GM21717 (cell line): ENCODE measurements at regions not wholly inside any gene's neighbourhood (a gene's known extent, or its start where the extent isn't known, plus 50 kb on each side); places are given as distances from the start of the nearest gene placed in this dataset.

Source experiments
- ATAC-seq: cut with Tn5 transposase; IDR thresholded peaks from one replicate; pipeline ENCODE4 v1.9.1; 2021; ENCODE audit warnings: mild to moderate bottlenecking, moderate library complexity; ENCODE audit not compliant: unreplicated experiment

DNA sequence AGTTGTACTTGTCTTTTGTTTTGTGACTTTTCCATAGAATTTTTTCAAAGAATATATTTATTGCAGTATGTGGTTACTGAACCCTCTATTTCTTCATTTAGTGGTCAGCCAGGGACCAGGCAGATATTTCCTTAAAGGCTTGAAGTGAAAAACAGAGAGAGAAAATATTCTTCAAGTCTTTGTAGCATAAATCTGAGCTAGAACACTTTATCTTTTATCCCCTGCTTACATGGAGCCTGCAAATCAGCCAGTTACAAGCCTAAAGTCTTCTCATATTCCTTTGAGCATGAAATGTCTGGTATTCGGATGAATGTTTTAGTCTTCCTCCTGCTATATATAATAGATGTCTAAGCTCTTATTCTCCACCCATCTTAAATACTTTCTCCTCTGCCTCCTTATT, 1557.5 kb upstream of the ACVR2A start:
- no peak for ATAC-seq

DNA sequence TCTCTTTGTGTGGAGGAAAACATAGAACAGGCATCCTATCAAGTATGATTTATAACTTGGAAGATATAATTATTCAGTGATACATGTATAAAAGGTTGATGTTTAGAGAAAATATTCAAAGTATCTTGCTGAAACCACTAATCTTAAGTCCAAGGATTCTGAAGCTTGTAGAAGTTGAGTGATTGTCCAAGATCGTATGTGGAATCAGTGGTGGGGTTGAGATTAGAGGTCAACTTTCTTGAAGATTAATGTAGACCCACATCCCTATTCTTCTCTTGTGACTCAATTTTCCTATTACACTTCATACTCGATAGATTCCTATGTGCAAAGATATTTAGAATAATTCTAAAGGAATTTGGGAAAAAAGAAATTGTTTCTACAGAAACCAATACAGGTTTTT, 1565.9 kb upstream of the ACVR2A start:
- ATAC-seq, result no peak

DNA sequence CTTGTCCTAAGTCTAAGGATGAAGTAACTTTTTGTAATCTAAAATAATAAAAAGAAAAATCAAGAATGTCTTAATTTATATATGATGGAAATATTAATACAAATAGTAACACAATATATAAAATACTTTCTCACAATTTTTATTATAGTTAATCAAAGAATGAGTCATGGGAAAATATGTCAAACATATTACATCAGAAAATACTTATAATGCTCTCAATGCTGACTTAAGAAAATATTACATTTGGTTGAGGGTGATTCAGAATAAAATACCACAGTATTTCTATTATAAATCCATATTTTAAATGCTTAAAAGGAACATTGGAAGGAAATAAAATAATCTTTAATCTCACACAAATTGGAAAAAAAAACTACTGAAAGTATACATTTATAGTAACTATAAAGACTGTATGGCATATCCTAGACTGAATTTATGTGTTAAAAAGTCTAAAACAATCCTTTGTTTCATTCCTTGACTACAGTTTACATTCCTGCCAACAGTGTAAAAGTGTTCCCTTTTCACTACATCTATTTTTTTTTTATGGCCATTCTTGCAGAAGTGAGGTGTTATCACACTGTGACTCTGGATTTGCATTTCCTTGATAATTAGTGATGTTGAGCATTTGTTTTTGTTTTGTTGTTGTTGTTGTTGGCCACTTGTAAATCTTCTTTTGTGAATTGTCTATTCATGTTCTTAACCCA, 1573.5 kb upstream of the ACVR2A start:
- no peak for ATAC-seq

DNA sequence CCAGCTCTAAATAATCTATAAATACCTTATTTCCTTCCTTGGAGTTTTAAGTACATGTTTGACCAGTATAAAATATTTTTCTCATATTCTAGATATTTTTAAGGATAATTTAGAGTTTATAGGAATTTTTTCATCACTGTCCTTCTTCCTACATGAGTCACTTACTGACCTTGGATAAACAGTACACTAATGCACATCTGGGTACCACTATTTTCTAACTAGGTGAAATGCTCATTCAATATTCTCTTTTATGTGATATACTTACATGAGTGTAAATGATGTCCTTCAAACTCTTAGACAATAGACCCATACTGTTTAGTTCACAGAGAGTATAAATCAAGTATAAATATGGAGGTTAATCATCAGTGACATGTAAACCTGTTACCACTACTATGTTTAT, 1574.2 kb upstream of the ACVR2A start:
- ATAC-seq, result no peak

DNA sequence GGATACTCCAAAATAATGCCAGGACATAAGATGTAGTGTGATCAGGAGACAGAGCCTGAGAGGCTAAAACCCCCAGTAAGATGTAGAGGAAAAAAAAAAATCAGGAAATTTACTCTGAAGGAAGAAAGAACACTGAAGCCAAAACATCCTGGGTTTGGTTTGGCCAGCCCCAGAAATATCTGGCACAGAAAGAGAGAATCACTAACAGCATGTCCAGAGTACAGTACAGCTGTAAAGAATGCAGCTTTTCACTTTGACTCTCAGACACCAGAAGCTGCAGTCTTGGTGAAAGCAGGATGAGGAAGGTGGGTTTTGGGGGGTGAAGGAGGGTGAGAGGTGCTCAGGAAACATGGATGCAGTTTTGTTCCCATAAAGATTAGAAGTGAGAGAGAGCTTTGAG, 1577.7 kb upstream of the ACVR2A start:
- ATAC-seq, result no peak

DNA sequence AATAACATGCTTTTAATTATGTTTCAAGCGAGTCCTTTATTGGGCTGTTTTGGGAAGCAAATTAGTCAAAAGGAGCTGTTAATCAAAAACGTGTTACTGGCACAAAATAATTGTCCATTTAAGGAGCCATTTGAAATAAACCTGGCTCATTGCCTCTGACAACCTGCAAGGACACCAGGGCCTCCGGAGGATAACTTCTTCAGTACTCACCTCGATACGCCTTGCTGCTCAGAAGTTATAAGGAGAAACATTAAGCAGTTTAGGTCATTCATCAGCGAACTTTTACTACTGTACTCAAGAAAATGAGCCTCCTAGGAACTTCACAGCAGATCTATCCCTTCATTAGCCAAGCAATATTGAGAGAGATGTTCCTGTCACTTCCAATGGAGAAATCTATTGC, 1579.2 kb upstream of the ACVR2A start:
- no peak for ATAC-seq

DNA sequence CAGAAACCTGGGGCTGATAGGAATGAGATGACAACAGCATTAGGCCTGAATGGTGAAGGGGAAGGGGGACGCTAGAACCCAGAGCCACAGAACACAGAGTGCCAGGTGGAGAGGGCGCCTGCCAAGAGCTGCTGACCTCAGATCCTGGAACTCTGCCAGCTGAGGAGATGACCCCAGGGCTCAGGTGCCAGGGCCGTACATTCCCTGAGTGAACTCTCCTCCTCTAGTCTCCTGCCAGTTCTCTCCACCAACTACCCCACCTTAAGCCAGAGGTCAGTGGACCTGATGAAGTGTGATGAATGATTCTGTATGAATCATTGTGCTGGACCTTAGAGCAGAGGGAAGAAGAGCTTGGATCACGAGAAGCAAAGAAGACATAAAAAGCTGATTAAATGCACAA, 1582.2 kb upstream of the ACVR2A start:
- ATAC-seq, result no peak

DNA sequence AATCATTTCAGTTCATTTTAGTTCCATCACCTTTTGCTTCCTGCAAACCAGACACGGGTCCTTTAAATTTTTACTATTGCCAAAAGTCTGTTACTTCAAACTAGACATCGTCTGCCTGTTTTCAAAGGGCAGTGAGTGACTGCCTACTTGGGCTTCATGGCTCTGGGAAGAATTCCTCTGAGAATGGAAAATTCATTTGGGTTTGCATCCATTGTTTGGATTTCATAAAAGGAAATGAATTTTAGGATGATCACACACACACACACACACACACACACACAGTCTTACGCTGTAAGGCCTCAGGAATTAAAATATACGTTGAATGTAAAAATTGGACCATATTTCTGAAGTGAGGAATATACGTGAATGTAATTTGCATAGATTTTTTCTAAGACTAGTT, 1584.3 kb upstream of the ACVR2A start:
- no peak for ATAC-seq

DNA sequence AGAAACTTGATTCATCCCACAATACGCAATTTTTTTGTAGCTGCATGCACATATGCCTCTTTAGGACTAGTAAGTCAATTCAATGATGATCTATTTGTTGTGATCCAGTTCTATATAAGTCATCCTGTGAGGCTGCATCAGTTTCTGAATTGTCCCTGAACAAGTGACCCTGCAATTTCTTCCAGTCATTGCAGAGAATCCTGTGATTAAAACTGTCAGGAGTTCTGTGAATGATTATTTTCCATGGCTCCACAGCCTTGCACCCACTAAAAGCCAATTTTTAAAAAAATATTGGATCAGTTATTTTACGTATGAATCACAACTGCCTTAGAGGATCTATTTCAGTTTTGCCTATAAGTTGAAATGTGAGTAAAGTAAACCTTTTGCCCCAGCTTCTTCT, 1585.0 kb upstream of the ACVR2A start:
- ATAC-seq, result no peak

DNA sequence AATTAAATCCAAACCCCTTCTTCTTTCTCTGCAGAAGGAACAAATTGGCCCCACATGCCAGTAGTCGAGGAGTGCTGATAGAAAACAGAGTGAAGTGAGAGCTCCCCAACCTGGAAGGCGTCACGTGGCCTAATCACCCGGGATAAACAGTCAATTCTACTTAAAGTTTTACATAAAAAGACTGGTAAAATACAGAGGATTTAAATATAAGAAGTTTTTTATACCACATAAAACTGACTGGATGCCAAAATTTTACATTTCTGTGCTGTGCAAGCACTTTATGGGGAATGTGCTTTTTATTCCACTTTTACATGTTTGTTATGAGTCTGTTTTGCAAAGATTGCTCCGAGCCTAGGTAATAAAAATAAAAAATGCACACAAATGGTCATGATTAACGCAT, 1586.8 kb upstream of the ACVR2A start:
- ATAC-seq, result no peak

DNA sequence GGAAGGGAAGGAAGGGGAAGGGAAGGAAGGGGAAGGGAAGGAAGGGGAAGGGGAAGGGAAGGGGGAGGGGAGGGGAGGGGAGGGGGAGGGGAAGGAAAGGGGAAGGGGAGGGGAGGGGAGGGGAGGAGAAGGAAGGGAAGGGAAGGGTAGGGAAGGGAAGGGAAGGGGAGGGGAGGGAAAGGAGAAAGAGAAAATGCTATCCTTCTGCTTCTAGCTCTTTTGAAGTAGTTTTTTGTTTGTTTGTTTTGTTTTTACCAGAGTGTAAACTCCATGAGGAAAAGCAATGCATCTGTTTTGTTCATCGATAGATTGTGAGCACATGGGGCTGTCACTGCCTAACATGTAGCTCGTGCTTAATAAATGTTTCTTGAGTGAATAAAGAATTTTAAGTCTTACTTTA, 1592.7 kb upstream of the ACVR2A start:
- no peak for ATAC-seq

DNA sequence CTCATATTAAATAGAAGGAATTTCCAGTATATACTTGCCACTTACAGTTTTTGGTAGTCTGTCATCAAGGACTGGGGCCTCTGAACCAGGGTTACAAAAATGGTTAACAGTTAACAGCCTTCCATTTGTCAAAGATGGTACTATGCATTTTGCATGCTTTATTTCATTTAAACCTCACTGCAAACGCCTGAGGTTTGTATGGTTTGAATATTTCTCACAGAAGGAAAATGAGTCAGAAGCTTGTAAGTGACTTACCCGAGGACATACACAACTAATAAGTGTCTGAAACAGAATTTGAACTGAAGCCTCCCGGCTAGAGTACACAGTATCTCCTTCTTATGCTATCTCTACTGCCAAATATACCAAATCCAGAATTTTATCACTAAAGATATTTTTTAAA, 1593.5 kb upstream of the ACVR2A start:
- no peak for ATAC-seq

DNA sequence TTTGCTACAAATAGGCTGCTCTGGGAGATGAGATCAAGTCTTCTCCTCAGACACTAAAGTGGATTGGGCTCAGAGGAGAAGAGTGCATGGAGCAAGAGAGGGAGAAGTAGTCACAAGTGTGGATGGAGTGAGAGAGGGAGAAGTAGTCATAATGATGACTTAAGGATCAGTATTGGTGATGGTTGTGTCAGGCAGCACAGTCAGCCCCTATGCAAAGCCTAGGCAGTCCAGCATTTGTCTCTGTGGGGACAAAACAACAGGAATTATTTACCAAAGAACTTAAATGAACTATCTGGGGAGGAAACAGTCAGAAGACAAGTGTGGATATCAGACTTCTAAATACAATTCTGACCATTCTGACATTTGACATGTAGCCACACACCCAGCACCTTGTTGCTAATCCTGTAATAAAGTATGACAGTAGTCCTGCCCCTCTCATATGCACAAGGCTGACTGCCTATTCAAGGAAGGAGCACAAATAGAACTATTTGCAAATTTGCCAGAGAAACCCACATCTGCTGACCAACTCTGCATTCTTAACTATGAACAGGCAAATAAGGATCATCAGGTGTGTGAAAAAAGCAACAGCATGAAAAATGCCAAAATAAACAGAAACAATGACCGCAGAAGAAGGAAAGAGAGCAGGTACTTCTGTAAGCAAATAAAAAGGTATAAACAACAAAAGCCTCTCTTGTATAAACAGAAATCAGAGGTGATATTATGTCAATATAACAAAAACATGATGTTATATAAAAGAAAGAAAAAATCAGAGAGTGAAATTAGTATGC, 1597.9 kb upstream of the ACVR2A start:
- no peak for ATAC-seq

DNA sequence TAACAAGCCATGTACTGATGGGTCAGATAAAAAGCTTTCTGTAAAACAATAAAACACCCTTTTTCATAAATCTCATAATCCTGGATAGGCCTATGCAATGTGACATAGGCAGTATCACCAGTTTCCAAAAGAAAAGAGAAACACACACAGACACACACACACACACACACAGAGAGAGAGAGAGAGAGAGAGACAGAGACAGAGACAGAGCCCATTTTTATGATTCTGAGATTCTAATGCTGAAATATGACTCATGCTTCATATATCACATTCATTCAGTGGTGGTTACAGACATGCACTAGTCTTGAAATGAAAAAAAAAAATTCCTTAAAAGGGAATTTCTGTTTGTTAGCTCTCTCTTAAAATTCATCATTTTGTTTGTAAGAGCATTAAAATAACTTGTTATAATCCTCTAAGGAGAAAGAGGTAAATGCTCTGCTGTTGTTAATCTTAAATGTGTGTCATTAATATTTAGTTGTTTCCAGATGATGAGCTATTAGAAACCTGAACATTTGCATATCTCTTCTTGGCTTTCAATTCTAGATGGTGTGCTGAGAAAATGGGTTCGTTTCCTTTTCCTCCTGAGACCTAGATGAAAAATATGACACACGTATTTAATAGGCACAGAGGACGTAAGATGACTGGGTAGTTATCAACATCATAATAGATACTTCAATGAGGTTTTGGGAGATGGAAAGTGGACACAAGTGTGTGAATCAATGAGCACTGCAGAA, 1598.7 kb upstream of the ACVR2A start:
- ATAC-seq, result no peak

DNA sequence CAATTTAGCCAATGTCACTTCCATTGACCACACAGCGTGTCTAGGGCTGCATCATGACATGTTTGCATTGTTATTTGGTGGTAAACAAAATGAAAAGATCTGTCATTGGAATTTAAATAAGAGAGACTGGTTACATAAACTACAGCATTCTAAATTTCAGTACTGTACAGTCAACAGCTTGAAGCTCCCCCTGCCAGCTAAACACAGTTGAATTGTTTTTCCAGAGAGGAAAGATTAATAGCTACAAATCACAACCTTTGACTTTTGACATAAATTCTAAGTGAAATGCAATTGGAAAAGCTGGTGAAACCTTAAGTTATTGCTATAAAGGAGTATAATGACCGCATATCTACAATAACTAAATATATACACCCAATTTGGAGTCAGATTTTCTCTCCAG, 1600.0 kb upstream of the ACVR2A start:
- no peak for ATAC-seq

DNA sequence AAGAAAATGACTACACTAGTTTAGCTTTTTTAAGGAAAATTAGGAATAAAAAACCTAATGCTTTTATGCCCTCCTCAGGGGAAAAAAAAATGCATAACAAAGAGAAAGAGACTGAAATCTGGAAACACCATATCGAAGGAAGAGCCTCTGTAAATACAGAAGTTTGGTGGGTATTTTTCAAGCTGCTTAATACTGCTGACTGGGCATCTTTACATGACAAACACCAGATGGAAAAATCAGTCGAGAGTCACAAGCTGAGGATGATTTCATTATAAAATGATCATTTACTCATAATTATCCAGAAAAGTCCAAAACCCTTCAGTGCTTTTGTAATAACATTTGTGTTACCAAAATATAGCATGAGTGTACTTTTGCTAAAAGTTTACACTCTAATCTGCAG, 1600.7 kb upstream of the ACVR2A start:
- no peak for ATAC-seq

DNA sequence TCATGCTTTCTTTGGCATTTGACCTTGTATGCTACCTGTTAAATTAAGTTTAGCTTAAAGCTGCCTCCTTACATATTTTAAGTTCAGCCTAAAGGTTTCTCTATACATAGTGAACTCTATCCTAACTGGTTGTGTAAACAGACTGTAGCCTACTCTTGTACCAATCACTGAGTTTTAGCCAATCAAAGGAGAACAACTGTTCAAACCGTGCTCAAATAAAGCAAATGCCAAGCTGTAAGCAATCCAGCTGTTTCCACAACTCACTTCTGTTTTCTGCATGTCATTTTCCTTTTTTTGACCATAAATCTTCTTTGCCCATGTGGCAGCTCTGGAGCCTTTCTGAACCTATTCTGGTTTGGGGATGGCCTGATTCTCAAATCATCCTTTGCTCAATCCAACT, 1603.8 kb upstream of the ACVR2A start:
- no peak for ATAC-seq

DNA sequence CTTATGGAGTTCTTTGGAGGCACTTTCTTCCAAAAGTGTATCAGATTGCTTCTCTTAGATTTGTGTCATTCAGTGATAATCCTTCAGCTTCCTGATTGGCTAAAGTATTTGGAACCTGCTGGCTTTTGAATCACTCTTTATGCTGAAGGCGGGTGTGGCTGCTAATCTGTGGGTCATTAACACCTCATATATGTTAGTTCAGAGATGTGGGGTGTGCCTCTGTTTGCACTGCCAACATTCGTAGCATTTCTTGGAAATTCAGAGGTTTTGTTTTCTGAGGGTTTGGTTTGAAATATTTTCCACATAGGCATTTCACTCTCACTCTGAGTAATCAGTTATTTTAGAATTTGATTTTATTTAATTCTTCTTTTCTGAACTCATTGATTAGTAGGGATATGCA, 1604.4 kb upstream of the ACVR2A start:
- no peak for ATAC-seq

DNA sequence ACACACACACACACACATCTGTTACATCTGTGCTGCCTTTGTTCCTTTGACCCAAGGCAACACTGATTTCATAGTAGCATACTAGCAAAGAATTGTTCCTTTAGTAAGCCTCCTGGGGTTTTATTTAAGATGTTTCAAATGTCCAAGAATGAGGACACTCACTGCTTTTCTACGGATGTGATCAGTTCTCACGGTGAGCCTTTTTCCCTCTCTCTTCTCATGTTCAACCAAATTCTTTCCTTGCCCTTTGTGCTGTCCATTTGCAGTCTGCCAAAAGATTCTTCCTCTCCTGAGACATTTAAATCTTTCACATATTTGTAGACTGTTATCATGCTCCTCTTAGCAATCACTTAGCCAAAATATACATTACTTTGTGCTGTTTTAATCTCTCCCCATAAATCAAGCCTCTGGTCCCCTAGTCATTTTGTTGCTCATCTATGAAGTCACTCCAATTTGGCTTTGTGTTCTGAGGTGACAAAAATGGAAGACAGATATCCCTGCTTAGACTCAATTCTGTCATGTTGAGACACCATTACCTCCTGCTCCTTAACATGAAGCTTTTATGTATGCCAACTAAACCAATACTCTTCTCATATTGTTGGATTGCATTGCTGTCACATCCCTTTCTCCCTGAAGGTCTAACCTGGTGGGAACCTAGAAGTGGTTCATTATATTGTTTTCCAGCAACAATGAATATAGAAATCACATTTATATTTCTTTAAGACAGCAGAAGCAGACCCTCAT, 1605.3 kb upstream of the ACVR2A start:
- no peak for ATAC-seq

DNA sequence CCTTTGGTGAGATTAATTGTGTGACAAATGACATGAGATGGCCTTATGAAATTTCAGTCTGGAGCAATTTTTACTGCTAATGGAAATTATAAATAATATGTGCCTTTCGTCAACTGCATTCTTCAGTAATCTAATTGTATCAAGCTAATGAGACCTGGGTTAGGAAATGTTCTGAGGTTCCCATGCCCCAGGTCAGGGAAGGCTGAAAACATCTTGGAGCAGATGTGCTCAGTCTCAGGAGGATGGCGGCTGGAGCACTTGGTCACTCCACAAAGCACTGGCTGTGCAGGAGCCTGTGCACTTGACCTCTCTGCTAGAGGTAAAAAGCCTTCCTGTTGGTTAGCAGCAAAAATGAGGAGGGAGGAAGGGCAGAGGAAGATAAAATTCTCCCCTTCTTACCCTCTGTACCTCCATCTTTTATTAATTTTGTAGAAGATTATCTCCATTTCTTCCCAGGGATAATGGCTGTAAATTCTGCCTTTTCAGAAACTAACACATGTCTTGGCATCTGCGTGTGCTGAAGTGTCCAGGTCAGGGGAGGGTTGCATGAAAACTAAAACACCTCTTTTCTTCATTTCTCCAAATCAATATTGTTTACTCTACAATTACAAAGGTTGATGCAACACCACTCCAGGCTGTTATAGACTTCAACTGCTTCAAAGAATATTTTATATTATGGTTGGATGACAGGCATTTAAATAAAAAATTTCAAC, 1606.4 kb upstream of the ACVR2A start:
- ATAC-seq, result no peak

DNA sequence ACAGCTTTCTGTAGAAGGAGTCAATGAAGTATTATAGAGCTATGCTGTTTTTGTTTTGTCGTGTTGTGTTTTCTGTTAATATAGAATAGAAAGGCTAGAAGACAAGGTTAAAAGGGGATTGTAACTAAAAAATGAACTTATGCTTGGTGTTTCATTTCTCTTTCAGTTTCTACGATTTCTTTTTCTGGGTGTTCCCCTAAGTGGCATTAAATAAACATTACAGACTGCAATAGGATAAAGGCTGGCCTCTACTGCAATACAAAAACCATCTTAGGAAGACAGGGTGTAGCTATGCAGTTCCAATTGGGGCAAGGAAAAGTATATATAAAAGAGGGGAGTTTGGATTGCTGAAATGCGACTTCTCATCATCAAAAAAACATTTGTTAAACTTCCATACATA, 1609.7 kb upstream of the ACVR2A start:
- ATAC-seq, result no peak
